ENCODE measurements at regions not wholly inside any gene's neighbourhood (a gene's known extent, or its start where the extent isn't known, plus 50 kb on each side); places are given as distances from the start of the nearest gene placed in this dataset.

DNA sequence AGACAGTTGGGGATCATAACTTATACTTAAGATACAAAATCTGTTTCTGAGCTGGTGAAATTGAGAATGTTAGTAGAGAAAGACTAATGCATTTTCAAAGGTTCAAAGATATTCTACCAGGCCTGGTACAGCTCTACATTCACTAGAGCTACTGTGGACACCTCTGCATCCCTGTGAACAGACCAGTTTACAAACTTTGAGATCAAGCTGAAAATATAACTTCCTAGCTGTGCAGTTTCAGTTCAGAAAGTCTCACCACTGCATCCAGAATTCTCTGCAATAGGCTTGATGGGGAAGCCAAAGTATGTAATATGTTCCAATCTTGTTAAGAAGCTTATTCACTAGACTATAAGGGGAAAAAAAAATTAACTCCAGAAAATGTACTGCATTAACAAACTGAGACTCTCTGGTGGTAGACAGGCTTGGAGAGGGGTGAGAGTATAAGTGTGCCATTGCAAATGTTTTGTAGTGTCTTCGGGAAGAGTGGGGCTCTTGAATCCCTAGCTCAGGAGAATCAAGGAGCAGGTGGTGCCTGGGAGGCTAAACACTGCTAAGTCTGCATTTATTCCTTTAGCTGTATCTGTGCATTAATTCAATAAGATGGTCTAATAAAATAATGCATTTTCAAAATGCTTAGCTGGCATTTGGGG is 671.9 kb downstream of the NR2F1-AS1 start:
- no peak overlapping the region for H3K4me3 Mint-ChIP-seq
- H3K9me3 Mint-ChIP-seq (ENCODE audit: insufficient read depth) = no peaks in the 10 kb centered on the region
- intact Hi-C loops (cut with micrococcal nuclease) = no loop called here
- H3K4me1 Mint-ChIP-seq = no peaks in the 10 kb centered on the region
- H3K27ac Mint-ChIP-seq = no peak overlapping the region
- H4K20me1 ChIP-seq (ENCODE audit: control insufficient read depth, insufficient read depth, low read length, poor library complexity, severe bottlenecking) = no peaks in the 10 kb centered on the region
- H3K4me1 ChIP-seq (ENCODE audit: control insufficient read depth in 2 of 2, insufficient read depth in 2 of 2, low read length in 2 of 2) = no peaks in the 10 kb centered on the region
- no peak overlapping the region for H3K4me3 ChIP-seq (ENCODE audit: control extremely low read depth in 1 of 5, extremely low read depth in 1 of 5, insufficient read depth in 1 of 5, low read depth in 2 of 5, low read length in 4 of 5)
- DNase-seq (no peak), ATAC-seq (ENCODE audit: low read depth) (no peak)
- no peaks in the 10 kb centered on the region for H3K9me3 ChIP-seq (ENCODE audit: control extremely low read depth in 1 of 3, control insufficient read depth in 2 of 3, insufficient read depth in 1 of 3, low read length in 2 of 3)
- H2AFZ ChIP-seq (ENCODE audit: insufficient read depth, low read depth, low read length, poor library complexity, severe bottlenecking) = no peak overlapping the region
- ChIA-PET POLR2A (no interaction called here), CTCF (no interaction called here)
- H3K36me3 ChIP-seq (replicated peaks in 1 of 2; ENCODE audit: control extremely low read depth in 1 of 2, control insufficient read depth in 1 of 2, extremely low read depth in 1 of 2, insufficient read depth in 2 of 2, low read length in 1 of 2) = no peaks in the 10 kb centered on the region
- no peaks in the 10 kb centered on the region for H3K79me2 ChIP-seq (ENCODE audit: control insufficient read depth, insufficient read depth, low read length)
- no peaks in the 10 kb centered on the region for H3K27me3 Mint-ChIP-seq
- TF ChIP-seq, protein P1, sequence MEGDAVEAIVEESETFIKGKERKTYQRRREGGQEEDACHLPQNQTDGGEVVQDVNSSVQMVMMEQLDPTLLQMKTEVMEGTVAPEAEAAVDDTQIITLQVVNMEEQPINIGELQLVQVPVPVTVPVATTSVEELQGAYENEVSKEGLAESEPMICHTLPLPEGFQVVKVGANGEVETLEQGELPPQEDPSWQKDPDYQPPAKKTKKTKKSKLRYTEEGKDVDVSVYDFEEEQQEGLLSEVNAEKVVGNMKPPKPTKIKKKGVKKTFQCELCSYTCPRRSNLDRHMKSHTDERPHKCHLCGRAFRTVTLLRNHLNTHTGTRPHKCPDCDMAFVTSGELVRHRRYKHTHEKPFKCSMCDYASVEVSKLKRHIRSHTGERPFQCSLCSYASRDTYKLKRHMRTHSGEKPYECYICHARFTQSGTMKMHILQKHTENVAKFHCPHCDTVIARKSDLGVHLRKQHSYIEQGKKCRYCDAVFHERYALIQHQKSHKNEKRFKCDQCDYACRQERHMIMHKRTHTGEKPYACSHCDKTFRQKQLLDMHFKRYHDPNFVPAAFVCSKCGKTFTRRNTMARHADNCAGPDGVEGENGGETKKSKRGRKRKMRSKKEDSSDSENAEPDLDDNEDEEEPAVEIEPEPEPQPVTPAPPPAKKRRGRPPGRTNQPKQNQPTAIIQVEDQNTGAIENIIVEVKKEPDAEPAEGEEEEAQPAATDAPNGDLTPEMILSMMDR (IDR thresholded peaks at IDR 0.05) = no peak
- TF ChIP-seq EZH2 (IDR thresholded peaks at IDR 0.05; ENCODE audit: borderline replicate concordance, insufficient read depth, low read depth, low read length, poor library complexity, severe bottlenecking) = no peak
- H3K27me3 ChIP-seq (replicated peaks in 1 of 4; ENCODE audit: control extremely low read depth in 1 of 4, control insufficient read depth in 3 of 4, insufficient read depth in 4 of 4, low read length in 3 of 4) = no peaks in the 10 kb centered on the region
- 90% methylated on average over 1 of the region's 1 CpG for WGBS (ENCODE audit: insufficient coverage)
- no peak overlapping the region for H3K27ac ChIP-seq (ENCODE audit: low read length in 2 of 2)
- no peak overlapping the region for H3K4me2 ChIP-seq (replicated peaks; ENCODE audit: low read depth, low read length, poor library complexity, severe bottlenecking)
- no peak overlapping the region for H3K9ac ChIP-seq (ENCODE audit: low read length)

DNA sequence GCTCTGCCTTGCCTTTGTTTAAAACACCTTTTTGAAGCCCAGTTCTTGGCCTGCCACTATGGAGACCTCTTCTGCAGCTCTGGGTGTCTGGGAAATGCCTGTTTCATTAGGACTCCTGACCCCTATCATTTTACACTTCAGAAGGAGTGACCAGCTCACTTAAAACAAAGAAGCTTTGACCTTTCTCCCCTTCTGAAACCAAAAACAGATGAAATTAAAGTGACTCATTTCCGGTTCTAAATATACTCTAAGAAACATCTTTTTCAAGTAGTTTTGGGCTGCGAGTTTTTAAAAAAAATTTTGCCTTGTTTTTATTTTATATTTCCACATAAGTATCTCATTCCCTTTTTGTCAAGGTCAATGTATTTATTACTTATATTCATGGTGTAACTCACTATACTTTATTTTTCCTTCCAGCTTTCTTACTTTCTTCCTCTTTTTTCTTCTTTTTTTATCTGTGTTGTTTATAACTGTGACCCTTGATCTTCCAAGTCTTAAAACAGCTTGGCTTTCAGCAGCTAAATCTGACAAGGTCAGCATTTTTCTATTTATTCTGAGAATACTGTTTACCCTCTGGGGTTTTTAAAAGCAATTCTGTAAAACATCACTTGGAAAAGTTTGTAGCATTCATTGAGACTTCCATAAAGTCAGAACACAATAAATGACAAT is 672.9 kb downstream of the NR2F1-AS1 start:
- no peak for ATAC-seq (ENCODE audit: low read depth)
- Histone ChIP-seq H4K20me1 (ENCODE audit: control insufficient read depth, insufficient read depth, low read length, poor library complexity, severe bottlenecking) (no peaks in the 10 kb centered on the region), H3K79me2 (ENCODE audit: control insufficient read depth, insufficient read depth, low read length) (no peaks in the 10 kb centered on the region), H3K4me1 (ENCODE audit: control insufficient read depth in 2 of 2, insufficient read depth in 2 of 2, low read length in 2 of 2) (no peaks in the 10 kb centered on the region), H3K4me3 (ENCODE audit: control extremely low read depth in 1 of 5, extremely low read depth in 1 of 5, insufficient read depth in 1 of 5, low read depth in 2 of 5, low read length in 4 of 5) (no peak overlapping the region), H3K36me3 (replicated peaks in 1 of 2; ENCODE audit: control extremely low read depth in 1 of 2, control insufficient read depth in 1 of 2, extremely low read depth in 1 of 2, insufficient read depth in 2 of 2, low read length in 1 of 2) (no peaks in the 10 kb centered on the region), H2AFZ (ENCODE audit: insufficient read depth, low read depth, low read length, poor library complexity, severe bottlenecking) (no peak overlapping the region), H3K27me3 (replicated peaks in 1 of 4; ENCODE audit: control extremely low read depth in 1 of 4, control insufficient read depth in 3 of 4, insufficient read depth in 4 of 4, low read length in 3 of 4) (no peaks in the 10 kb centered on the region), H3K4me2 (replicated peaks; ENCODE audit: low read depth, low read length, poor library complexity, severe bottlenecking) (no peak overlapping the region), H3K9ac (ENCODE audit: low read length) (no peak overlapping the region), H3K9me3 (ENCODE audit: control extremely low read depth in 1 of 3, control insufficient read depth in 2 of 3, insufficient read depth in 1 of 3, low read length in 2 of 3) (no peaks in the 10 kb centered on the region), H3K27ac (ENCODE audit: low read length in 2 of 2) (no peak overlapping the region)
- Mint-ChIP-seq H3K4me1 (no peaks in the 10 kb centered on the region), H3K27me3 (no peaks in the 10 kb centered on the region), H3K9me3 (ENCODE audit: insufficient read depth) (no peaks in the 10 kb centered on the region), H3K27ac (no peak overlapping the region), H3K4me3 (no peak overlapping the region)
- CTCF ChIA-PET = interaction anchor here (0.5 kb wide), 1 partner anchor 59 kb away, joined by 4 read pairs; no protein-coding TSS in a partner anchor
- no peak for DNase-seq
- intact Hi-C loops (cut with micrococcal nuclease) = no loop called here
- WGBS (ENCODE audit: insufficient coverage) = no CpG with 5 or more reads among the region's 2 CpGs
- POLR2A ChIA-PET = no interaction called here
- TF ChIP-seq, protein P1 (IDR thresholded peaks at IDR 0.05) = no peak
- no peak for TF ChIP-seq EZH2 (IDR thresholded peaks at IDR 0.05; ENCODE audit: borderline replicate concordance, insufficient read depth, low read depth, low read length, poor library complexity, severe bottlenecking)

Data from B cell (primary cell).